Activated naive CD4-positive, alpha-beta T cell treated with Interleukin-2 at 50 U/mL for 16 hours (primary cell): ENCODE measurements at regions not wholly inside any gene's neighbourhood (a gene's known extent, or its start where the extent isn't known, plus 50 kb on each side); places are given as distances from the start of the nearest gene placed in this dataset.

Source experiments
- DNase-seq: peaks from one replicate; pipeline ENCODE4 v3.0.0-alpha.2; 2020

GRCh38 chr4:15340902-15341732, 86.7 kb upstream of the C1QTNF7 start:
- DNase-seq: no peak

- no peak for DNase-seq
Measured at GRCh38 chr4:15341733-15342300, 86.0 kb upstream of the C1QTNF7 start.

- DNase-seq: no peak
Measured at GRCh38 chr4:15343000-15343399, 84.8 kb upstream of the C1QTNF7 start.

GRCh38 chr4:15343581-15343980, 84.3 kb upstream of the C1QTNF7 start:
- no peak for DNase-seq

- no peak for DNase-seq
Measured at GRCh38 chr4:15344041-15344440, 83.8 kb upstream of the C1QTNF7 start.

GRCh38 chr4:15345134-15345533, 82.7 kb upstream of the C1QTNF7 start:
- DNase-seq: no peak

GRCh38 chr4:15348236-15348635, 79.6 kb upstream of the C1QTNF7 start:
- DNase-seq: no peak

GRCh38 chr4:15348695-15349094, 79.1 kb upstream of the C1QTNF7 start:
- DNase-seq: no peak

- DNase-seq: no peak
Measured at GRCh38 chr4:15349531-15349935, 78.3 kb upstream of the C1QTNF7 start.

GRCh38 chr4:15349965-15350364, 77.9 kb upstream of the C1QTNF7 start:
- no peak for DNase-seq

- DNase-seq: no peak
Measured at GRCh38 chr4:15352524-15352923, 75.3 kb upstream of the C1QTNF7 start.

- DNase-seq: no peak
Measured at GRCh38 chr4:15353207-15353606, 74.6 kb upstream of the C1QTNF7 start.

- no peak for DNase-seq
Measured at GRCh38 chr4:15354371-15355297, 73.2 kb upstream of the C1QTNF7 start.

- no peak for DNase-seq
Measured at GRCh38 chr4:15361529-15361928, 66.3 kb upstream of the C1QTNF7 start.

GRCh38 chr4:15362541-15362940, 65.3 kb upstream of the C1QTNF7 start:
- DNase-seq: no peak

- no peak for DNase-seq
Measured at GRCh38 chr4:15364183-15364582, 63.6 kb upstream of the C1QTNF7 start.

- DNase-seq: no peak
Measured at GRCh38 chr4:15365641-15366040, 62.2 kb upstream of the C1QTNF7 start.

- no peak for DNase-seq
Measured at GRCh38 chr4:15366721-15367120, 61.1 kb upstream of the C1QTNF7 start.

- no peak for DNase-seq
Measured at GRCh38 chr4:15368856-15369255, 59.0 kb upstream of the C1QTNF7 start.

- DNase-seq: no peak
Measured at GRCh38 chr4:15370296-15370695, 57.5 kb upstream of the C1QTNF7 start.

- DNase-seq: no peak
Measured at GRCh38 chr4:15373363-15373762, 54.5 kb upstream of the C1QTNF7 start.

GRCh38 chr4:15374656-15375055, 53.2 kb upstream of the C1QTNF7 start:
- no peak for DNase-seq

- no peak for DNase-seq
Measured at GRCh38 chr4:15375667-15376066, 52.2 kb upstream of the C1QTNF7 start.

GRCh38 chr4:15376145-15376544, 51.7 kb upstream of the C1QTNF7 start:
- DNase-seq: no peak
